Skin of body (tissue), 1 donor: ENCODE measurements at regions not wholly inside any gene's neighbourhood (a gene's known extent, or its start where the extent isn't known, plus 50 kb on each side); places are given as distances from the start of the nearest gene placed in this dataset.

ENCODE experiments used
- DNase-seq: peaks from one replicate; lab custom pipeline; 2025; lab: John Stamatoyannopoulos, UW

DNA sequence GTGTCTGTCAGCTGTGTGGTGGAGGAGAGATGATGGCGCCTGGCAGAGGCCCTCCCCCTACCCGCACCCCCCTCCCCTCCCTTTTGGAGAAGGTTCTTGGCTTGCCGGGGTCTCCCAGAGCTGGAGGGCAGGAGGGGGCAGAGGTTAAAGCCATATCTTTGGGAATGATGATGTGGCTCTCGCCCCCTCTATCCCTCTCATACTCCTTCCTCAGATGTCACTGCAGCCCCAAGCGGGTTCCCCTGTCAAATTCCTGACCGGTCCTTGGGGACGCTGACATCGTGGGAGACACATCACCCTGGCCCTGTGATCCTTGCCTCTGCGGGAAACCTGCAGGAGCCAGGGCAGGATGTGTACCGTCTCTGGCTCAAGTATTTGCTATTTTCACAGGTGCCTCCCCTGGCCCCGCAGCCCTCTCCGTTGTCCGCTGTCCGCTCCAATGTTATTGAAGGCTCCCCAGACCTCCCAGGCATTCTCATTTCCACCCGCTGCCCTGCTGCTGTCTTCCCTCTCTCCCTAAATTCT lies 109.5 kb downstream of the FOXD1 start:
- DNase-seq = no peak

GRCh38 chr5:73338256-73339050 lies 110.1 kb downstream of the FOXD1 start:
- no peak for DNase-seq

DNA sequence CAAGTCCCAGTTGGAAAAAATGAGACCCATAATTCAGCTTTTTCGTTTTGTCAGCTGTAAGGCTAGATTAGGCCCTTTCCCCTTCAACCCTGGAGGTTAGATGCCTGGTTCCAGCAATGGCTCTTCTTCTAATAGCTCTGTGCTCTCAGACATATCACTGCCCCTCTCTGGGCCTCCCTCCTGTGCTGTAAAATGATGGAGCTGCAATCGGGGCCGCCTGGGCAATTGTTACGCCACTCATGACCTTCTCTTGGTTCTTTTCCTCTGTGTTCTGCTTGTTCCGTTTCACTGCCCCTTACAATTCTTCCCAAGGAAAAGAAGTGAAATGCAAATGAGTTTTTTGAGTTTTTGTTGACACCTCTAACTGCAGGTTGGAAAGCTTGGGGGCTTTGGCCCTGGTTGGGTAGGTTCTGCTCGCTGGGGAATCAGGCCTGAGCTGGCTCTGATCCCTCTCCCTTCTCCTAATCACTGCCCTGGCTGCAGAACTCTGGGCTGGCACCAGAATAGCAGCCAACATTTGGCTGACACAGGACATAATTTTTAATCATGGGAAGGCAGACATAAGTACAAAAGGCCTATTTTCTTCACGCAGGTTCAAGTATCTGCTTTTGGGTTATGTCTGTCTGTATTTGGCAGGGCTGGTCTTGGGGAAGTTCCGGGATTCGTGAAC lies 110.9 kb downstream of the FOXD1 start:
- no peak for DNase-seq

DNA sequence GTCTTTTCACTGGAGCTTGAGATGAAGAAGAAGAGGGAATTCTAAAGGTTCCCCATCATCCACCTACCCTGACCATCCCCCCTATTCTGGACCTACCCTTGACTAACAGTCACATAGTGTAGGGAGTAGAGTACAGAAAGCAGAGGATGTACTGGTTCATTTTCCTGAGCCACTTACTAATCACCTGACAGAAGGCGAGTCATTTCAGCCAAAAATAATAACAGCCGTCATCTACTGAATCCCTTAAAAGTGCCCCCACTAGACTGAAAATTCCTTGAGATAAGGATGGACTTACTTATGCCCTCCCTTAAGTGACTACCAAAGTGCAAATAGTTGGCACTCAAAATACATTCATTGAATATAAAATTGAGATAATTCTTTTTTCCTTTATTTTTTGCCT lies 112.2 kb downstream of the FOXD1 start:
- no peak for DNase-seq

DNA sequence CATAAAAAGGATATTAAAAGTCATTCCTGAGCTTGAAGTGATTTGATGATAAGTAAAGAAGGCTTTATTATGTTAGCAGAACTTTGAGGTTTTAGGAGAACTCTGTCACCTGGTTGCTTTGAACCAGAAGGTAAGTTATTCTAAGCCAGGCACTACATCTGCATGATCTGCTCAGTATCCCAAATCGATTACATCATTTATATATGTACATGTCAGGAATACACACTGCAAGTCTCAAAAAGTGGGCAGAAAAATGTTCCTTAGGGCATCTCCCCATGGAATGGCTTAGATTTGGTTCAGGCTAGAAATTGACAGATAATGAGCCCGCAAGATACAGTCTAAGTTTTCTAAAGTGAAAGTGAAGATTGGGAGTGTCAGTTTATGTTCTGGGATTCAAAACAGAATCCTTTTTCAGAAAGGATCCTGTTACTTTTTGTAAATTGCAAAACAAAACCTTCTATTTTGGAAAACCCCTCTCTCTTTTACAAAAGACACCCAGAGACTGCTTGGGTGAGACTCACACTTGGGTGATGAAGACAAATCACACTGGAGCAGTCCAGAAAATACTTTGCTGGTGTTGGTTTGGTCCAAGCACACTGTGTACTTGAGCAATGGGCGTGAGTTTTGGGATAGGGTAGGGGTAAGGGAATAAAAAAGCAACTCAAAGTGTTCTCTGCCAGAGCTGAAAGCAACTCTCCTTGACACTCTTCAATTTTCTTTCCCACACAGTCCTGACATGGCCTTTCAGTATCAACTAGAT lies 114.5 kb downstream of the FOXD1 start:
- DNase-seq = no peak

- no peak for DNase-seq
Observed at GRCh38 chr5:73330613-73331012, 118.0 kb downstream of the FOXD1 start.

GRCh38 chr5:73328640-73329039 lies 119.9 kb downstream of the FOXD1 start:
- no peak for DNase-seq

GRCh38 chr5:73327908-73328455 lies 120.6 kb downstream of the FOXD1 start:
- no peak for DNase-seq

DNA sequence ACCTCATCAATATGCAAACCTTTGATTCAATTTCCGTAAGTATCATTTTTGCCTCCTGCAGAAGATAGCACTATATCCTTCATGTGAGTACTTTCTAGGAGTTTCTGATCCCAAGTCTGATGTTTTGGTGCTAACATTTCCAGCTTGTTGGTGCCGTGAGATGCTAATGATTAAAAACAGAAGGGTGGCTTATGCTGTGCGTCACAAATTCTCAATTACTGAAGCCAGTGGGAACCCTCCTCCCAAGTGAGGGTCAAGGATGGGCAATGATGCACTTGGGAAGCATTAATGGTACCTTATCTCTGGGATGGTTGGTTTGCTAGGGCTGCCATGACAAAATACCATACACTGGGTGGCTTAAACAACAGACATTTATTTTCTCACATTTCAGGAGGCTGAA lies 123.0 kb downstream of the FOXD1 start:
- DNase-seq = no peak

DNA sequence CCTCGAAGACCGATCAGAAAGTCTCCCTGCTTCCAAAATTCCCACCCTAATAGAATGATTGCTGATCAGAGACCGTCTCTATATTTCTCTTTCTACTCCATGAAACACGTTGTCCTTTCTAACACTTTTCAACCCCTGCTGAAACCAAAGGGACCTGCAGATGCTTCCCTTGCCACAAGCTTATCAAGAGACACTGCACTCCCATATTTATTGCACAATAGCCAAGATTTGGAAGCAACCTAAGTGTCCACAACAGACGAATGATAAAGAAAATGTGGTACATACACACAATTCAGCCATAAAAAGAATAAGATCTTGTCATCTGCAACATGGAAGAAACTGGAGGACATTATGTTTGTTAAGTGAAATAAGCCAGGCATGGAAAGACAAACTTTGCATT lies 125.1 kb downstream of the FOXD1 start:
- DNase-seq = no peak

DNA sequence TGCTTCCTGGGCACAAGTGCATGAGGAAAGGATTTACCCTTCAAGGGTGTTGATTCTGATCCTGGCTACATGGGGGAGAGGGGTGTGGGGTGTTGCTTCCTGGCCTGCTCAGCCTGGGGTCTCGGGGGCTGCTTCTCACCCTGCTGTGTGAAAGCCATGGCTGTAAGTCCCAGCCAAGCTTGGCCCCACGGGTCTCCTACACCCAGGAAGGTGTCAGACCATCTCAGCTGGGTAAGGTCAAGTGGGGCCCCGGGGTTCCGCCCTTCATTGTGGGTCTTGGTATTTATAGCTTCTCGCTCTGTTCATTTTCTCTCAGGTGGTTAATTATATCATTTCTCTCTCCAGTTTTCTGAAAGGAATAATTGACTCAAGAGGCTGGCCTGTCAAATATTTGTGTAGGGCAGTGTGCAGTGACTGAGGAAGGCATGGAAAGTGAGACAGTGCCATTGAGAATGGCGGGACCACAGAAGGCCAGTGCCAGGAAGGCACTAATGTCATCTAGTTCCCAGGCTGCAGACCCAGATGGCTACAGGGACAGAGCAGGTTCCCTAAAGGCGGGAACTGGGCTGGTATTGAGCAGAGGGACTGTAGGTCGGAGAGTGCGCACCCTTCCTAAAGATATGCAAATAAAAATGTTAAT lies 126.0 kb downstream of the FOXD1 start:
- no peak for DNase-seq

DNA sequence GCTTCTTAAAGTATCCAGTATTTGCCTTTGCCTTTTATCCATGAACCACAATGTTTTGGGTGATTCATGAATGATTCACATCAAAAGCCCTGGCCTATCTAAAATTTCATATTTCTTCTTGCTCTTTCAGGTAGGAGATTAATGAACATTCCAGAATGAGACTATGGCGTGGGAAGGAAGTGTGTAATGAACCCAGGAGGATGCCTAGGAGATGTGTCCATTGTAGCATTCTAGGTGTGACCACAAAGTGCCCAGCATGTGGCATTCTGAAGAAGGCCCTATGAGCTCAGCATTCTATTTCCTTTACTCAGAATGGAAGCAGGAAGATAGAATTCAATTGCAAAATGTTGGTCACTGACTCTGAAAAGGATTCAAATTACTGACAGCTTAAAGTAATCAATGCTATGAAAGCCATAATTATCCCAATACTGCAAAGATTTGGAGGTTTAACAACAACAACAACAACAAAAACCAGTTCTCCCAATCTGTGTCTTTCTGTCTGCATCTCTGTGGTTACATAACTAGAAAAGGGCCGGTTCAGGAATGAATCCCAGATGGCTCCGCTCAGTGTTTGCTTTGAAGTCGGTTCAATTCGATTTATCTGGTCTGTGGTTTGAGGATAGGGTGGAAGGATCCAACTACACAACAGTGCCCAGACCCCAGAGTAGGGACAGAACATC lies 126.7 kb downstream of the FOXD1 start:
- no peak for DNase-seq

- DNase-seq = no peak
Observed at GRCh38 chr5:73319036-73319435, 129.5 kb downstream of the FOXD1 start.

DNA sequence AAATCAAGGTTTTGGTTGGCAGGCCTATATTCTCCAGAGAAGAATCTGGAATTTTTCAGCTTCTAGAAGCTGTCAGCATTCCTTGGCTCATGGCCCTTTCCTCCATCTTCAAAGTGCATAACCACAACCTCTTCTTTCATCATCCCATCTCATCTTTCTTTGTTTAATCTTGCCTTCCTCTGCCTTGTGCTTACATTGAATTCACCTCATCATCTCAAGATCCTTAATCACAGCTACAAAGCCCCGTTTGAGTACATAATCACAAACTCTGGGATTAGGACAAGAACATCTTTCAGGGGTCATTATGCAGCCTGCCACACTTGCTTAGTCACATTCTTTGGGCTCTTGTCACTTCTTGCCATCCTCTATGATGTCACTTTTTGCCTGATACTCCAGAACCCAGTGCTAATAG lies 130.3 kb downstream of the FOXD1 start:
- no peak for DNase-seq

DNA sequence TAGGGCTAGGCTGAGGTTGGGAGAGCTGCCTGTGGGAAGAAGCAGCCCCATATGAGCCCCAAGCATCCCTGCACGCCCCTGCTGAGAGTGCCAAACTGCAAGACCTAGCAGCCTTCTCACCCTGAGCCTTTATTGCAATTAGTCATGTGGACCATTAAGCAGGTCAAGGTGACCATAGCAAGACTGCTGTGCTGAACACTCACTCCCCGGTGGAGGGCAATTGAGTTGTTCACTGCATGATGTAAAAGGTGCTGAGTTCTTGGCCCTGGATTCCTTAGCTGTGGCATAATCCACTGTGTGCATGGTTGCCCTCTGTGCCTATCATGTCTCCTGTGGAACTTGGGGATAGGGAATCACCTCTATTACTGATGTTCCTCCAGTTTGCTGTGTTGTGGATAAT lies 131.1 kb downstream of the FOXD1 start:
- DNase-seq = no peak

DNA sequence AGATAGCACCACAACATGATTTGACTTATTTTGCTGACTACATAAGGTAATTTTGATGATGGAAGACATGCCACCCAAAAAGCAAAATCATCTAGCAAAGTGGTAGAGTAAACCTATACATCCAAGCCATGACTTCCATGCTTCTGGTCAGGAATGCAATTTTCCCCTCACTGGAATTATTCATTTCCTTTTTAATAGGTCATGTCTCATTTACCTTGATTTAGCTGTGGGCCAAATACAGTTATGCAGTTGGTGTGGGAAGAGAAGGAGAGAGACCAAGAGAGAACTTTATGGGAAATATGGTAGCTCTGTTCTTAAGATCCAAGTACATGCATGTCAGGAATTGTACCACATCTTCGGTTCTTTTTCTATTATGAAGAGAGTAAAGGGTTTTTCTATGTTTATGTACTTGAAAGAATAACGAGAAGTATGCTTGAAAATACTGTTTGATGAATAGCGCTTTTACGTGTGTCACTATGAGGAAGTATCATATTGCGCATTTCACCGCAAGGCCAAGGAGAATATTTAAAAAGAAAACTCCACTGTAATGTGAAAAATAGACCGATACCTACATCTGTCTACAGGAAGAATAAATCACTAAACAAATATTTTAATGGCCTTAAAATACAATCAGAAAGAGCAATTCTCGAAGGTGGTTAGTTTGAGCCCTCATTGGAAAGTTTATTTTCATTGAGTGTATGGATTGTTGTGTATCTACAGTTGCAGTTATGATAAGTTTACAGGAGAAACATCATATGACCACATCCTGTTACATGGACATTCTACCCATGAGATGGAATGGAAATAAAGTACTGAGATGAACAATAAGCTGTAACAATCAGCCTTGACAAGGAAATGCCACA lies 134.0 kb downstream of the FOXD1 start:
- no peak for DNase-seq

GRCh38 chr5:73312872-73313510 lies 135.6 kb downstream of the FOXD1 start:
- no peak for DNase-seq

GRCh38 chr5:73312146-73312871 lies 136.3 kb downstream of the FOXD1 start:
- peak; percentile 52 for DNase-seq
